Transverse colon (tissue), 4 donors: ENCODE measurements at regions not wholly inside any gene's neighbourhood (a gene's known extent, or its start where the extent isn't known, plus 50 kb on each side); places are given as distances from the start of the nearest gene placed in this dataset.

Experiments
- DNase-seq: peaks from one replicate; pipeline ENCODE4 v3.0.0-alpha.2; 2019
- H3K27ac ChIP-seq, 4 donors: fragments of 200-600 bp; sonication (generic); 2 replicates each; pipeline ENCODE4 v1.5.1; 2016 to 2018; ENCODE audit warnings: inconsistent platforms in 4 of 4
- H3K27me3 ChIP-seq: fragments of 200-600 bp; sonication (generic); 2 replicates; pipeline ENCODE4 v1.5.1; 2017; ENCODE audit warnings: inconsistent platforms
- H3K36me3 ChIP-seq, 4 donors: fragments of 200-600 bp; sonication (generic); 2 replicates each; pipeline ENCODE4 v1.5.1; 2017 to 2019; ENCODE audit warnings: inconsistent platforms in 4 of 4
- H3K4me1 ChIP-seq, 4 donors: fragments of 200-600 bp; sonication (generic); 2 replicates each; pipeline ENCODE4 v1.5.1; 2017 to 2020; ENCODE audit warnings: inconsistent platforms in 4 of 4
- H3K4me3 ChIP-seq, 4 donors: fragments of 200-600 bp; sonication (generic); 1 replicate in 1 of 4; 2 replicates in 3 of 4; pipeline versions ENCODE4 v1.5.1 to v1.6.1; 2017 to 2019; ENCODE audit warnings: inconsistent platforms in 4 of 4
- H3K9me3 ChIP-seq, 2 donors: fragments of 200-600 bp; sonication (generic); 2 replicates each; pipeline ENCODE4 v1.5.1; 2017 to 2019; ENCODE audit warnings: inconsistent platforms in 2 of 2
- CTCF ChIP-seq, 5 experiments: fragments of 200-600 bp in 3 of 5; fragments of 450-650 bp in 2 of 5; sonication (generic) in 3 of 5; IDR thresholded peaks; 1 replicate in 2 of 5; 2 replicates in 3 of 5; pipeline ENCODE4 v1.5.1; 2016 to 2017; ENCODE audit warnings: antibody characterized with exemption in 5 of 5, inconsistent platforms in 3 of 5, mild to moderate bottlenecking in 2 of 5, moderate library complexity in 1 of 5
- EP300 ChIP-seq: sonication (generic); formaldehyde crosslinking; IDR thresholded peaks from one replicate; pipeline ENCODE4 v1.6.1; 2017; ENCODE audit warnings: antibody characterized with exemption, low read depth
- POLR2A ChIP-seq: fragments of 450-650 bp; IDR thresholded peaks from one replicate; pipeline ENCODE4 v1.6.1; 2016; ENCODE audit warnings: antibody characterized with exemption, mild to moderate bottlenecking, moderate library complexity
- POLR2AphosphoS5 ChIP-seq, 3 donors: sonication (generic); formaldehyde crosslinking; IDR thresholded peaks; one replicate each; pipeline ENCODE4 v1.6.1; 2016; ENCODE audit warnings: antibody characterized with exemption in 3 of 3
- WGBS, 2 donors: methylation state at CpG; one replicate each; pipeline ENCODE4 v1.1.5; 2018; ENCODE audit warnings: low coverage in 1 of 2; 5-methylcytosine and 5-hydroxymethylcytosine counted together
- in situ Hi-C, 4 donors: fragments of 200-750 bp; cut with MboI; loops; one replicate each; pipeline versions ENCODE4 v1.15.0 to v1.15.1; 2017; ENCODE audit warnings: low sequenced_read_pairs in 3 of 4, low pct_ligation_motif_present in 1 of 4, low pct_unique_long_range_greater_than_20kb in 1 of 4
- intact Hi-C: fragments of 100-400 bp; cut with DNase I; formaldehyde crosslinking; loops from one replicate; pipeline ENCODE4 v1.15.1; 2023; ENCODE audit warnings: low total_unique reads

- DNase-seq: no peak
- H3K4me3 ChIP-seq: no peak overlapping the region
- H3K9me3 ChIP-seq: no peaks in the 10 kb centered on the region
- TF ChIP-seq CTCF (IDR thresholded peaks at IDR 0.05): no peak
- peak in 1 of 3 donors; percentile 64 for TF ChIP-seq POLR2AphosphoS5 (IDR thresholded peaks at IDR 0.05)
- TF ChIP-seq EP300: no peak
- H3K4me1 ChIP-seq: peaks cover 0 to 37% (median 12%) of the 10 kb centered on the region in 4 donors
- intact Hi-C loops: no loop called here
- peak overlapping the region; percentile 45 to 75 (median 57) for H3K27ac ChIP-seq
- in situ Hi-C loops: no loop called here
- H3K36me3 ChIP-seq: no peaks in the 10 kb centered on the region
- H3K27me3 ChIP-seq: no peaks in the 10 kb centered on the region
- WGBS, 2 donors: 39 to 41% methylated on average over 4 to 5 of the region's 5 CpGs
Measured at GRCh38 chr4:20433097-20433705, 181.5 kb downstream of the SLIT2 start.

DNA sequence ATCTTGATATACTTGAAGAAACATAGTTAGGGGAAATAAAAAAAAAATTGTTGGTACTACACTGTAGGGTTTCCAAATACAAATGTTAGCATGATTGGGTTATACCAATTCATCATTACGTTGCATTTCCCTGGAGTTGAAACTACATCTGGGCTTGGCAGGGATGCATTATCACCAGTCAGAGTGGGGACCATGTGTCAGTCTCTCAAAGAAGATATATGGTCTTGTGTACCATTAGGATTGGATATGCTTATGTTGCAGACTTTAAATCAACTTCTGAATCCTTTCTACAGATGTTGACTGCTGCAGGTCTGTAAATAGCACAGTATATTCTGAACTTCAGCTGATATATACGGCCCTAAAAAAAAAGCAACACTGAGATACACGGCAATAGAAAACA lies 188.5 kb downstream of the SLIT2 start:
- in situ Hi-C loops: no loop called here
- WGBS, 2 donors: 73 to 81% methylated on average over 3 of the region's 3 CpGs
- Histone ChIP-seq H3K27ac (no peak overlapping the region), H3K4me3 (no peak overlapping the region), H3K27me3 (no peaks in the 10 kb centered on the region), H3K36me3 (no peaks in the 10 kb centered on the region), H3K9me3 (no peaks in the 10 kb centered on the region), H3K4me1 (no peaks in the 10 kb centered on the region)
- no peak for DNase-seq
- TF ChIP-seq POLR2A (no peak), EP300 (no peak), CTCF (IDR thresholded peaks at IDR 0.05) (no peak), POLR2AphosphoS5 (IDR thresholded peaks at IDR 0.05) (no peak)
- intact Hi-C loops: no loop called here

- TF ChIP-seq EP300 (no peak), CTCF (IDR thresholded peaks at IDR 0.05) (no peak), POLR2AphosphoS5 (IDR thresholded peaks at IDR 0.05) (no peak), POLR2A (no peak)
- Histone ChIP-seq H3K27me3 (no peaks in the 10 kb centered on the region), H3K36me3 (no peaks in the 10 kb centered on the region), H3K4me3 (no peak overlapping the region), H3K27ac (peak overlapping the region; percentile 16 to 69 (median 54)), H3K9me3 (no peaks in the 10 kb centered on the region), H3K4me1 (peaks cover 0 to 8% (median 0%) of the 10 kb centered on the region in 4 donors)
- WGBS, 2 donors: 67 to 82% methylated on average over 1 of the region's 1 CpG
- no peak for DNase-seq
- intact Hi-C loops: no loop called here
- in situ Hi-C loops: no loop called here
Measured at GRCh38 chr4:20443015-20443805, 191.5 kb downstream of the SLIT2 start.

- Histone ChIP-seq H3K27me3 (no peaks in the 10 kb centered on the region), H3K27ac (peak overlapping the region in 2 of 4 donors; percentile 51 to 69), H3K4me1 (peaks cover 0 to 8% (median 0%) of the 10 kb centered on the region in 4 donors), H3K4me3 (no peak overlapping the region), H3K36me3 (no peaks in the 10 kb centered on the region), H3K9me3 (no peaks in the 10 kb centered on the region)
- WGBS, 2 donors: 93 to 95% methylated on average over 3 of the region's 3 CpGs
- intact Hi-C loops: no loop called here
- no peak for DNase-seq
- no peak for TF ChIP-seq POLR2A
- no peak for TF ChIP-seq EP300
- no peak for TF ChIP-seq CTCF (IDR thresholded peaks at IDR 0.05)
- TF ChIP-seq POLR2AphosphoS5 (IDR thresholded peaks at IDR 0.05): no peak
- in situ Hi-C loops: no loop called here
Measured at GRCh38 chr4:20444599-20445337, 193.1 kb downstream of the SLIT2 start.
